Osteoblast (primary cell): ENCODE measurements at regions not wholly inside any gene's neighbourhood (a gene's known extent, or its start where the extent isn't known, plus 50 kb on each side); places are given as distances from the start of the nearest gene placed in this dataset.

Experiments
- DNase-seq: peaks from one replicate; pipeline ENCODE4 v3.0.0; 2011; ENCODE audit warnings: low spot score, mixed read lengths; ENCODE audit not compliant: insufficient read length; ENCODE audit errors: missing footprints
- H2AFZ ChIP-seq: 2 replicates; pipeline ENCODE4 v1.6.0; 2011; ENCODE audit warnings: mild to moderate bottlenecking, low read length
- H3K27ac ChIP-seq: 2 replicates; pipeline ENCODE4 v1.5.1; 2011; ENCODE audit warnings: mild to moderate bottlenecking, low read depth, low read length, moderate library complexity
- H3K27me3 ChIP-seq: 2 replicates; pipeline ENCODE4 v1.6.0; 2012; ENCODE audit warnings: mild to moderate bottlenecking, control low read depth, inconsistent platforms, low read length, moderate library complexity; ENCODE audit not compliant: insufficient read depth
- H3K36me3 ChIP-seq: 2 replicates; pipeline ENCODE4 v1.5.1; 2011; ENCODE audit warnings: mild to moderate bottlenecking, low read length, control low read depth, moderate library complexity; ENCODE audit not compliant: insufficient read depth
- H3K4me1 ChIP-seq: 2 replicates; pipeline ENCODE4 v1.5.1; 2011; ENCODE audit warnings: mild to moderate bottlenecking, low read length, control low read depth, moderate library complexity; ENCODE audit not compliant: insufficient read depth
- H3K4me2 ChIP-seq: 2 replicates; pipeline ENCODE4 v1.6.0; 2011; ENCODE audit warnings: mild to moderate bottlenecking, low read length; ENCODE audit not compliant: insufficient read depth
- H3K4me3 ChIP-seq: fragments of 200-600 bp; sonication (generic); 3 replicates; pipeline ENCODE4 v1.5.1; 2012; ENCODE audit warnings: mild to moderate bottlenecking, low read length, inconsistent platforms; ENCODE audit not compliant: insufficient read depth
- H3K79me2 ChIP-seq: 2 replicates; pipeline ENCODE4 v1.6.0; 2012; ENCODE audit warnings: mild to moderate bottlenecking, low read length, control low read depth, inconsistent platforms; ENCODE audit not compliant: insufficient read depth
- H3K9me3 ChIP-seq: 2 replicates; pipeline ENCODE4 v1.5.1; 2011; ENCODE audit warnings: low read depth, low read length, control low read depth
- H4K20me1 ChIP-seq: 2 replicates; pipeline ENCODE4 v1.6.0; 2012; ENCODE audit warnings: mild to moderate bottlenecking, low read length, control low read depth; ENCODE audit not compliant: insufficient read depth
- TF ChIP-seq, protein P1 (sequence below): IDR thresholded peaks from 2 replicates; pipeline ENCODE4 v1.5.1; 2011; ENCODE audit warnings: mild to moderate bottlenecking, low read depth, low read length, moderate library complexity; ENCODE audit errors: extremely low read depth

DNA sequence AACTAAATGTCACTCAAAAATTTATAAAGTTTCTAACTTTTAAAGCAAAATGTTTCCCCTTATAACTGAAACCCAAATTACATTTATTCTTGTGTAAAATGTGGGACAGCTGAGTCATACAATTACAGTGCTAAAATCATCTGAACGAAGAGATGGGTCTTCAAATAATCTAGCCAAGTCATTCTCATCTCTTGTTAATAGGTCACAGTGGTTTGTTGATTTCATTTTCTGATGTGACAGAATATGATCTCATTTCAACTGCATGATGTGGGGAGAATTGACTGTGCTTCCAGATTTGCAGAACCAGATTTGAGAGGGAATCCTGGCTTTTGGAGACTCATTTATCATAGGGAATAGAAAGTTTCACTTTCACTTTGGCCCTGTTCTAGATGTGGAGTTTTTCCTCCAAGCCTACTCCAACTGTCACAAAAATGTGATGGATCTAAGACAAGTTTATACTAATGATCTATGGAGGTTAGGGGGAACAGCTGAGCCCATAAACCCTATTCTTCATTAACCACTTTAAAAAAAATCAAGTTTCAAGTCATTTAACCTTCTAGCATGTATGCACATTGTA lies 685.0 kb downstream of the PDCD6IP start:
- DNase-seq = peak; percentile 61
- Histone ChIP-seq H2AFZ (no peak overlapping the region), H3K4me1 (no peaks in the 10 kb centered on the region), H3K27ac (no peak overlapping the region), H4K20me1 (no peaks in the 10 kb centered on the region), H3K36me3 (no peaks in the 10 kb centered on the region), H3K9me3 (no peaks in the 10 kb centered on the region), H3K79me2 (no peaks in the 10 kb centered on the region), H3K4me3 (no peak overlapping the region), H3K27me3 (no peaks in the 10 kb centered on the region), H3K4me2 (no peak overlapping the region)
- TF ChIP-seq, protein P1, sequence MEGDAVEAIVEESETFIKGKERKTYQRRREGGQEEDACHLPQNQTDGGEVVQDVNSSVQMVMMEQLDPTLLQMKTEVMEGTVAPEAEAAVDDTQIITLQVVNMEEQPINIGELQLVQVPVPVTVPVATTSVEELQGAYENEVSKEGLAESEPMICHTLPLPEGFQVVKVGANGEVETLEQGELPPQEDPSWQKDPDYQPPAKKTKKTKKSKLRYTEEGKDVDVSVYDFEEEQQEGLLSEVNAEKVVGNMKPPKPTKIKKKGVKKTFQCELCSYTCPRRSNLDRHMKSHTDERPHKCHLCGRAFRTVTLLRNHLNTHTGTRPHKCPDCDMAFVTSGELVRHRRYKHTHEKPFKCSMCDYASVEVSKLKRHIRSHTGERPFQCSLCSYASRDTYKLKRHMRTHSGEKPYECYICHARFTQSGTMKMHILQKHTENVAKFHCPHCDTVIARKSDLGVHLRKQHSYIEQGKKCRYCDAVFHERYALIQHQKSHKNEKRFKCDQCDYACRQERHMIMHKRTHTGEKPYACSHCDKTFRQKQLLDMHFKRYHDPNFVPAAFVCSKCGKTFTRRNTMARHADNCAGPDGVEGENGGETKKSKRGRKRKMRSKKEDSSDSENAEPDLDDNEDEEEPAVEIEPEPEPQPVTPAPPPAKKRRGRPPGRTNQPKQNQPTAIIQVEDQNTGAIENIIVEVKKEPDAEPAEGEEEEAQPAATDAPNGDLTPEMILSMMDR = no peak

DNA sequence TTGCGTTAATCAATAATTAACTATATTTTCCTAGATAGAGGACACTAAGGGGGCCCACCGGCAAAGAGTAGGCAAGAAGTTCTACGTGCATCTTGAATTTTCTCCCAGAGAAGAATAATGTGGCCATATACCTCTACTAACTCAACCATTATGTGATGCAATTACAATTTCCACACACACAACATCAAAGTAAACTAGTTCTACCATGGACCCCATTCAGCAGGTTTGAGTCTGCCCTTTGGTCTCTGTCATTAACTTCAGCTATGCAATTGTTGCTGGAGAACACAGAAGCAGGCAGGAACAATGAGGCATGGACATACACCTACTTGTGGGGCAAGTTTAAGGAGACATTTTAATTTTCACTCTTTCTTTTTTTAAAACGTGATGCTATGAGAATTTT lies 705.9 kb downstream of the PDCD6IP start:
- Histone ChIP-seq H3K79me2 (no peaks in the 10 kb centered on the region), H4K20me1 (no peaks in the 10 kb centered on the region), H2AFZ (no peak overlapping the region), H3K4me2 (no peak overlapping the region), H3K36me3 (no peaks in the 10 kb centered on the region), H3K27ac (no peak overlapping the region), H3K27me3 (no peaks in the 10 kb centered on the region), H3K4me1 (no peaks in the 10 kb centered on the region), H3K9me3 (no peaks in the 10 kb centered on the region), H3K4me3 (no peak overlapping the region)
- no peak for DNase-seq
- TF ChIP-seq, protein P1 = no peak

DNA sequence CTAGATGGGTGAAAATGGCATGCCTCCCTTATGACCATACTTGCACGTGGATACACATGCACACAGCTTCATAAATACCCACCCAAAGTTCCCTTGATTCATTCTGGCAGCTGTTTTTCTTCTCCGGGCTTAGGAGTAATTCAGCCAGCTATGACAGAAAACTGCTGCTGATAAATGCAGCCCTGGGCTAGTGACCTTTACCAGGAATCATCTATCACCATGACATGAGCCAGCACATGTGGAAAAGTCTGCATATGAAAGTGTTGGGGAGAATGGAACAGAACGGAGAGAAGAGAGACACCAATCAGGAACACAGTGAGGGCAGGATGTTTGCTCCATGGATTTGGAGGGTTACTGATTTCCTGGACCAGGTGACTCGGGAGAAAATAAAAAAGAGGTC lies 706.3 kb downstream of the PDCD6IP start:
- TF ChIP-seq, protein P1 = no peak
- no peak overlapping the region for H3K27ac ChIP-seq
- H3K9me3 ChIP-seq = no peaks in the 10 kb centered on the region
- no peak for DNase-seq
- no peak overlapping the region for H3K4me3 ChIP-seq
- no peaks in the 10 kb centered on the region for H3K36me3 ChIP-seq
- no peaks in the 10 kb centered on the region for H3K27me3 ChIP-seq
- H3K79me2 ChIP-seq = no peaks in the 10 kb centered on the region
- H4K20me1 ChIP-seq = no peaks in the 10 kb centered on the region
- no peaks in the 10 kb centered on the region for H3K4me1 ChIP-seq
- no peak overlapping the region for H3K4me2 ChIP-seq
- no peak overlapping the region for H2AFZ ChIP-seq

DNA sequence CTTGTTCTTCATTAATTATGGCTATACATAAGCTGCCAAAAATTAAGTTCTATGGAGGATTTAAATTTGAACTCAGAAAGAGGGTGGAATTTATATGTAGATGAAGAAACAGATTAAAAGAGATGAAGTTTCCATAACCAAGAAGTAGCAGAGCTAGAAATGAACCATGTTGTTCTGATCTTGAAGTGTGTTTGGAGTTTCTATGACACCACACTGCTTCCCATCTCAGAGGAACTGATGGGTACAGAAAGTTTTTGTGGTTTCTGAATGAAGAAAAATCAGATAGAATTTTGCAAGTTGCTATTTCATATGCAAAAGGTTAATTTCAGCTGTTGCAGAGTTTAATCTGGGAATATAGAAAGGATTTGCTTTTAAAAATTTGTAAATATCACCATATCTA lies 710.3 kb downstream of the PDCD6IP start:
- DNase-seq = no peak
- Histone ChIP-seq H2AFZ (no peak overlapping the region), H3K4me2 (no peak overlapping the region), H4K20me1 (no peaks in the 10 kb centered on the region), H3K36me3 (no peaks in the 10 kb centered on the region), H3K4me1 (no peaks in the 10 kb centered on the region), H3K9me3 (no peaks in the 10 kb centered on the region), H3K4me3 (no peak overlapping the region), H3K27ac (no peak overlapping the region), H3K79me2 (no peaks in the 10 kb centered on the region), H3K27me3 (no peaks in the 10 kb centered on the region)
- TF ChIP-seq, protein P1 = no peak
